RPMI7951 (cell line): ENCODE measurements at regions not wholly inside any gene's neighbourhood (a gene's known extent, or its start where the extent isn't known, plus 50 kb on each side); places are given as distances from the start of the nearest gene placed in this dataset.

Source experiments
- DNase-seq: peaks from one replicate; pipeline ENCODE4 v3.0.0-alpha.2; 2012; ENCODE audit warnings: low read depth

DNA sequence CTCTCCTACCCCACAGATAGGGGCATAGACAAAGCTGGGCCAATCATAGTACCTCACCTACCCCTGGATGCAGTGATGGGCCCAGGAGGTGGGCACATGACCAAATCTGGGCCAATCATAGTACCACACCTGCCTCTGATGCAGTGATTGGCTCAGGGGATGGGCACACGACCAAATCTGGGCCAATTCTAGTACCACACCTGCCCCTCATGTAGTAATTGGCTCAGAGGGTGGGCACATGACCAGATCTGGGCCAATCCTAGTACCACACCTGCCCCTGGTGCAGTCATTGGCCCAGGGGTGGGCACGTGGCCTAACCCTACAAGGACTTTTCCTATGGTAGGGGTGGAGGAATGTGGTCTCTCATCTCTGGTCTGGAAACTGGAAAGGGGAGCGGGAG is 56.9 kb upstream of the MEF2A start:
- DNase-seq = no peak

DNA sequence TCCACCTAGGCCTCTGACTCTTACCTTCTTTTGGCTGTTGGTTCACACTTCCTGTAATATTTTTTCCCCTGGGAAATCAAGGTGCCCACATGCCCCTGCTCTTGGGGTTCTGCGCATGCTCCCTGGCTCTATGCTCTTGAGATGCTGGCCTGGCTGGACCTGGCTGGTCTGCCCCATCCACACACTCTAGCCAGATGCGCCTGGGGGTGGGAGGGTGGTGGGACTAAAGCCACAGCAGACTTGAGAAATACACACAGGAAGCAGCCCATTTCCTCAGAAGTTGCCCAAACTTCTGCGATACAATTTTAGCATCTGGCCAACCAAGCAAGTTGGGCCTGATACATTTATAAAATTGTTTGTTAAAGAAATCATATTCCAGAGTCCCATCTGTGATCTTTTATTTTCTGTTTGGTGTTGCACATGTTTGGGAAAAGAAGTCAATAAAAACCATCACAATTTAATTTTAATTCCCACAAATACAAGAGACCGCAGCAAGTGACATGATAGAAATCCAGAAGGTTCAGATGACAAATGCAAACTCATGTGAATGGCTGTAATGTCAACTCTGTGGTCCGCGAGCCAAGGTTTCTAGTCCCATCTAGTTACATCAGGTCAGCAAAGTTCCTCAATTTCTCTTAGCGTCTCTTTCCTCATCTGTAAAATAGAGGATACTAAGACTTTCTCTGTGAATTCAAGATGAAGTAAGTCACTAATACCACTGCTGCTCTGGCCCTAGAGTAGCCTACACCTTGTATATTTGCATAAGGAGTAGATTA is 55.9 kb upstream of the MEF2A start:
- no peak for DNase-seq

DNA sequence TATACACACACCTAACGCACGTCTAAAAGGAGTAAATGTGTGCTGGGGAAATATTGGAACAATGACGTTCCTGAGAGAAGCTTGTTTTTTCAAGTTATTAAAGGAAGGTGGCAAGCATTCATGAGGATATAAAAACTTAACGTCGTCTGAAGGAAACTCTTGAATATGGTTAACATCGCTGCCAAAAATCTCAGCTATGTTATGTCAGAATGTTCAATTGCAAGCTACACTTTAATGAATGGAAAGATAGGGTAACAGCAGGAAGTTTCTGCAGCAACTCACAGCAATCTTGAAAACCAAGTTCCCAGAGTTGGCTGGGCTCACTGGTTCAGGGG is 54.3 kb upstream of the MEF2A start:
- no peak for DNase-seq

DNA sequence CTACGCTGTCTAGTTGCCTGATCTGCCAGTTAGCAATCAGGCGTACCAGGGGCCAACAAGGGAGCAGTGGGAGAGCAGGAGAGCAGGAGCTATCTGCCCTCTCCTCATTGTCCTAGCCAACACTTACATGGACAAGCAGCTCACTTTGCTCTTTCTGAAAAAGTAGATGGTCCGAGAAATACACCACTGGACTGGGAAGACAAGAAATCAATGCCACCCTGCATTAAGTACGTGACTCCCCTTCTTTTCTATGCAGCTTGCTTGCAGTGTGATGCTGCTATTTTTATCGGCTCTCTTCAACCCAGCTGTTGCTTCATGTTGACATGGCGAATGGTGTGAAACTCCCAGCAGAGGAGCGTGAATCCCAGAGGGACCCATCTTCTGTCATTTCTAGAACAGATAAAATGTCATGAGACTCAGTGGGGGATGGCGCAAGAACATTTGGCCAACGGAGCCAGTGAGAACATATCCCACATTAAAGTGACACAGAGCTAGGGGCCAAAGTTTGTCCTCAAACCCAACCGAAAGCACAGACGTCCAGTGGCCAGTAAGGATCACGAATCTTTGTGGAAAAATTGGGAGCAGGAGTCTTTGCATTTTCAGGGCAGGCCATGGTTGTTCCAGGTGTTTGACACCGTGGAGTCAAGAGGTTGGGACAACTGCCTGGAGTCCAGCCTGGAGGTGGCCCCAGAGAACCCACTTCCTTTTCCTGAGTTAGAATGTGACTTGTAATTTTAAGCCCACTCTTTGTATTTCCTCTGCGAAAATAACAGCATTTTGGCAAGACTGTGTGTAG is 53.7 kb upstream of the MEF2A start:
- DNase-seq = no peak

DNA sequence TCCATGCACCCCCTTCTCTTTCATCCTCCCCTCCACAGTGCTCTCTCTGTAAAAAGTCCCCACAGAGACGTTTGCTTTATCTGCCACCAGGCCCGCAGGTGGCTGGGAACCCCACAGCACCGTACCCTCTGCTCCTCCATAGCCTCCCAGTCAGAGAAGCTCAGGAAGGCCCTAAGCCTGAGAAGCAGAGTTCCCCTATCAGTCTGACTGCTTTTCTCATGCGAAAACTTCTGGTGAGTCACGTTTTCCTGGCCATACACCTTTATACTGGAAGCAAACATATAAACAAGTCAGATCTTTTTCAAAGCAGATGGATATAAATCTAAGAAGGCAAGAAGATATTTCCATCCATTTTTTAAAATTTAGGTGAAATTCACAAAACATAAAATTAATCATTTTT is 51.5 kb upstream of the MEF2A start:
- no peak for DNase-seq
